Right lobe of liver (tissue), 6 donors: ENCODE measurements at regions not wholly inside any gene's neighbourhood (a gene's known extent, or its start where the extent isn't known, plus 50 kb on each side); places are given as distances from the start of the nearest gene placed in this dataset.

Experiments used
- ATAC-seq, 4 donors: fragments of 200-7000 bp; cut with Tn5 transposase; one replicate each; pipeline ENCODE4 v1.9.1; 2020; ENCODE audit warnings: mild to moderate bottlenecking in 4 of 4, moderate library complexity in 4 of 4
- DNase-seq, 3 donors: peaks; one replicate each; pipeline ENCODE4 v3.0.0-alpha.2; 2020
- H3K27ac ChIP-seq, 3 donors: fragments of 200-600 bp; one replicate each; pipeline ENCODE4 v1.8.0; 2022
- H3K27me3 ChIP-seq, 2 donors: fragments of 200-600 bp; one replicate each; pipeline ENCODE4 v1.8.0; 2022
- H3K36me3 ChIP-seq, 4 donors: fragments of 200-600 bp; sonication (generic) in 1 of 4; one replicate each; pipeline versions ENCODE4 v1.5.1 to v1.8.0; 2017 to 2022; ENCODE audit warnings: control low read depth in 1 of 4
- H3K4me1 ChIP-seq, 4 donors: fragments of 200-600 bp; sonication (generic) in 1 of 4; one replicate each; pipeline versions ENCODE4 v1.5.1 to v1.8.0; 2017 to 2022; ENCODE audit warnings: control low read depth in 1 of 4
- H3K4me3 ChIP-seq, 3 donors: fragments of 200-600 bp; one replicate each; pipeline ENCODE4 v1.8.0; 2022
- H3K9me3 ChIP-seq, 4 donors: fragments of 200-600 bp; sonication (generic) in 1 of 4; one replicate each; pipeline versions ENCODE4 v1.5.1 to v1.8.0; 2017 to 2022; ENCODE audit warnings: control low read depth in 1 of 4
- CTCF ChIP-seq, 4 donors: fragments of 200-600 bp in 3 of 4; fragments of 450-650 bp in 1 of 4; IDR thresholded peaks; one replicate each; pipeline versions ENCODE4 v1.5.1 to v1.8.0; 2016 to 2022; ENCODE audit warnings: antibody characterized with exemption in 4 of 4, mild to moderate bottlenecking in 2 of 4
- POLR2A ChIP-seq: fragments of 450-650 bp; IDR thresholded peaks from one replicate; pipeline ENCODE4 v1.6.1; 2017; ENCODE audit warnings: antibody characterized with exemption, mild to moderate bottlenecking
- WGBS: methylation state at CpG from one replicate; pipeline ENCODE4 v1.1.6; 2018; ENCODE audit warnings: low coverage, low lambda C conversion rate; ENCODE audit not compliant: insufficient coverage; ENCODE audit errors: missing lambda C conversion rate; 5-methylcytosine and 5-hydroxymethylcytosine counted together
- intact Hi-C, 2 donors: fragments of 100-400 bp; cut with DNase I; formaldehyde crosslinking; loops; one replicate each; pipeline versions ENCODE4 v1.11.2 to v1.14.1; 2022
- donor health status: DM: no; HTN: yes; CAD: no.
- donor health status: DM: no; HTN: no; CAD: no.
- donor health status: DM: no; HTN: no; CAD: no.
- donor health status: DM: no; HTN: yes; CAD: no.
- donor health status: DM: no; HTN: yes; CAD: no.

GRCh38 chr5:58143727-58144126 lies 316.2 kb downstream of the PLK2 start:
- H3K9me3 ChIP-seq: no peaks in the 10 kb centered on the region
- no peaks in the 10 kb centered on the region for H3K36me3 ChIP-seq
- H3K4me1 ChIP-seq: no peaks in the 10 kb centered on the region
- ATAC-seq (no peak), DNase-seq (no peak)
- H3K4me3 ChIP-seq: no peak overlapping the region
- H3K27ac ChIP-seq: no peak overlapping the region
- intact Hi-C loops: no loop called here
- WGBS: 87% methylated on average over 2 of the region's 2 CpGs
- no peak for TF ChIP-seq POLR2A
- TF ChIP-seq CTCF (IDR thresholded peaks at IDR 0.05): no peak
- no peaks in the 10 kb centered on the region for H3K27me3 ChIP-seq

- DNase-seq (no peak), ATAC-seq (no peak)
- no peaks in the 10 kb centered on the region for H3K9me3 ChIP-seq
- intact Hi-C loops: no loop called here
- H3K4me1 ChIP-seq: no peaks in the 10 kb centered on the region
- no peak overlapping the region for H3K27ac ChIP-seq
- WGBS: 42% methylated on average over 1 of the region's 1 CpG
- H3K36me3 ChIP-seq: no peaks in the 10 kb centered on the region
- no peak for TF ChIP-seq POLR2A
- no peak for TF ChIP-seq CTCF (IDR thresholded peaks at IDR 0.05)
- H3K4me3 ChIP-seq: no peak overlapping the region
- H3K27me3 ChIP-seq: no peaks in the 10 kb centered on the region
Observed at GRCh38 chr5:58143181-58143580, 316.7 kb downstream of the PLK2 start.

- 71% methylated on average over 2 of the region's 2 CpGs for WGBS
- Histone ChIP-seq H3K27ac (no peak overlapping the region), H3K27me3 (no peaks in the 10 kb centered on the region), H3K4me1 (no peaks in the 10 kb centered on the region), H3K9me3 (no peaks in the 10 kb centered on the region), H3K36me3 (no peaks in the 10 kb centered on the region), H3K4me3 (no peak overlapping the region)
- no peak for DNase-seq
- intact Hi-C loops: no loop called here
- ATAC-seq: no peak
- TF ChIP-seq CTCF (IDR thresholded peaks at IDR 0.05) (no peak), POLR2A (no peak)
Observed at GRCh38 chr5:58138791-58139190, 321.1 kb downstream of the PLK2 start.

GRCh38 chr5:58136406-58136805 lies 323.5 kb downstream of the PLK2 start:
- 42% methylated on average over 4 of the region's 5 CpGs for WGBS
- TF ChIP-seq POLR2A (no peak), CTCF (IDR thresholded peaks at IDR 0.05) (no peak)
- H3K27me3 ChIP-seq: no peaks in the 10 kb centered on the region
- no peaks in the 10 kb centered on the region for H3K4me1 ChIP-seq
- no peak for DNase-seq
- H3K36me3 ChIP-seq: no peaks in the 10 kb centered on the region
- no peaks in the 10 kb centered on the region for H3K9me3 ChIP-seq
- no peak overlapping the region for H3K4me3 ChIP-seq
- intact Hi-C loops: no loop called here
- ATAC-seq: no peak
- no peak overlapping the region for H3K27ac ChIP-seq
